ENCODE measurements at regions not wholly inside any gene's neighbourhood (a gene's known extent, or its start where the extent isn't known, plus 50 kb on each side); places are given as distances from the start of the nearest gene placed in this dataset.
"Not testable (repeated sequence)": the region's sequence is repeated elsewhere in the genome, so short reads cannot be mapped to it uniquely, and the experiment has no call there.

- TF ChIP-seq HOXB13 (CRISPR knock-in tag; IDR thresholded peaks at IDR 0.05; ENCODE audit: low read depth) (no peak), CHD4 (IDR thresholded peaks at IDR 0.05; ENCODE audit: borderline replicate concordance) (no peak), CBX8 (IDR thresholded peaks at IDR 0.05) (no peak), POLR2A (IDR thresholded peaks at IDR 0.05; ENCODE audit: low read length) (no peak), PBX3 (IDR thresholded peaks at IDR 0.05) (no peak), BHLHE40 (IDR thresholded peaks at IDR 0.05; ENCODE audit: low read depth, low read length) (no peak), ZC3H11A (IDR thresholded peaks at IDR 0.05) (no peak), HMGXB4 (CRISPR knock-in tag; IDR thresholded peaks at IDR 0.05; ENCODE audit: borderline replicate concordance) (no peak), RCOR1 (IDR thresholded peaks at IDR 0.05; ENCODE audit: low read depth, low read length) (no peak), JUNB (IDR thresholded peaks at IDR 0.05) (no peak), ESRRA (IDR thresholded peaks at IDR 0.05; ENCODE audit: borderline replicate concordance, low read length) (no peak)
- no peak for DNase-seq (ENCODE audit: low read depth in 1 of 2, low spot score in 1 of 2)
- ChIA-PET POLR2A (no interaction called here), CTCF (interaction anchor here (1.7 kb wide), 1 partner anchor 8 kb away, joined by 4 read pairs; no protein-coding TSS in a partner anchor)
- Histone ChIP-seq H3K4me3 (no peak overlapping the region), H3K4me1 (no peaks in the 10 kb centered on the region), H3K4me2 (no peak overlapping the region), H3K9me3 (no peaks in the 10 kb centered on the region; the same call in 2 of the 3 replicates), H3K27ac (no peak overlapping the region)
- ATAC-seq, result no peak
- WGBS (ENCODE audit: missing lambda C conversion rate), result 10% methylated on average over 1 of the region's 1 CpG
- no peak for FAIRE-seq
Measured at GRCh38 chr14:39500253-39500652, 68.0 kb upstream of the FBXO33 start.

GRCh38 chr14:39499514-39499913 lies 67.3 kb upstream of the FBXO33 start:
- Histone ChIP-seq H3K9me3 (no peaks in the 10 kb centered on the region; the same call in 2 of the 3 replicates), H3K4me3 (no peak overlapping the region), H3K4me1 (no peaks in the 10 kb centered on the region), H3K27ac (no peak overlapping the region), H3K4me2 (no peak overlapping the region)
- TF ChIP-seq MAFK (IDR thresholded peaks at IDR 0.05; ENCODE audit: partially characterized antibody) (peak; percentile 17), ESRRA (IDR thresholded peaks at IDR 0.05; ENCODE audit: borderline replicate concordance, low read length) (no peak)
- POLR2A ChIA-PET, result no interaction called here
- FAIRE-seq (no peak), DNase-seq (ENCODE audit: low read depth in 1 of 2, low spot score in 1 of 2) (no peak), ATAC-seq (no peak)
- CTCF ChIA-PET, result interaction anchor here (0.5 to 1.7 kb wide), 2 partner anchors 8 to 384 kb away, joined by 4 read pairs; no protein-coding TSS in a partner anchor

GRCh38 chr14:39497677-39498076 lies 65.4 kb upstream of the FBXO33 start:
- H3K9me3 ChIP-seq; H3K4me1 ChIP-seq; CTCF ChIA-PET; FAIRE-seq; H3K4me2 ChIP-seq; POLR2A ChIA-PET; DNase-seq (ENCODE audit: low read depth in 1 of 2, low spot score in 1 of 2); H3K4me3 ChIP-seq; H3K27ac ChIP-seq; ATAC-seq: not testable (repeated sequence)
- WGBS (ENCODE audit: missing lambda C conversion rate), result 5% methylated on average over 3 of the region's 3 CpGs

GRCh38 chr14:39492267-39492666 lies 60.0 kb upstream of the FBXO33 start:
- TF ChIP-seq HDAC2 (IDR thresholded peaks at IDR 0.05) (no peak), FOSB (CRISPR knock-in tag; IDR thresholded peaks at IDR 0.05) (no peak), CEBPB (IDR thresholded peaks at IDR 0.05) (peak in 1 of 2 experiments; percentile 47; a peak in 1 of 4 replicates), POLR2A (IDR thresholded peaks at IDR 0.05; ENCODE audit: low read length) (no peak), JUNB (IDR thresholded peaks at IDR 0.05) (peak; percentile 24; the same call in 1 of the 2 replicates), KDM1A (IDR thresholded peaks at IDR 0.05; ENCODE audit: low read depth) (no peak), PBX3 (IDR thresholded peaks at IDR 0.05) (no peak), KDM5A (IDR thresholded peaks at IDR 0.05) (no peak), CHD2 (IDR thresholded peaks at IDR 0.05; ENCODE audit: low read length, partially characterized antibody) (no peak), MAFK (IDR thresholded peaks at IDR 0.05; ENCODE audit: partially characterized antibody) (peak; percentile 80), FOSL2 (IDR thresholded peaks at IDR 0.05) (no peak), FOSL2 (CRISPR knock-in tag; IDR thresholded peaks at IDR 0.05) (0 out of 2 replicates have a peak, but pooled peaks have one; percentile 4), ELK1 (IDR thresholded peaks at IDR 0.05; ENCODE audit: low read depth, low read length) (no peak), SREBF2 (IDR thresholded peaks at IDR 0.05) (no peak), FOXS1 (CRISPR knock-in tag; IDR thresholded peaks at IDR 0.05) (no peak), TFCP2L1 (CRISPR knock-in tag; IDR thresholded peaks at IDR 0.05) (no peak), CBX8 (IDR thresholded peaks at IDR 0.05) (no peak), HEYL (CRISPR knock-in tag; IDR thresholded peaks at IDR 0.05) (no peak), ZSCAN20 (CRISPR knock-in tag; IDR thresholded peaks at IDR 0.05) (no peak), RCOR1 (IDR thresholded peaks at IDR 0.05; ENCODE audit: low read depth, low read length) (no peak)
- Histone ChIP-seq H3K4me3 (no peak overlapping the region), H3K4me1 (peaks cover 12% of the 10 kb centered on the region; the same call in 1 of the 3 replicates), H3K4me2 (peak overlapping the region; percentile 26; the same call in 1 of the 3 replicates), H3K9me3 (no peaks in the 10 kb centered on the region; the same call in 2 of the 3 replicates), H3K27ac (0 out of 6 replicates have a peak overlapping the region, but pooled peaks of 1 of the 2 experiments have one; percentile 13)
- FAIRE-seq (peak; percentile 28), ATAC-seq (peak; percentile 54 to 69; a peak in 3 of 6 replicates), DNase-seq (ENCODE audit: low read depth in 1 of 2, low spot score in 1 of 2) (peak in 1 of 2 experiments; percentile 14)
- ChIA-PET POLR2A (no interaction called here), CTCF (no interaction called here)
- WGBS (ENCODE audit: missing lambda C conversion rate), result 6% methylated on average over 2 of the region's 2 CpGs

Measured in A549 (cell line).